RPMI8226 (cell line): ENCODE measurements at regions not wholly inside any gene's neighbourhood (a gene's known extent, or its start where the extent isn't known, plus 50 kb on each side); places are given as distances from the start of the nearest gene placed in this dataset.
"Not testable (repeated sequence)": the region's sequence is repeated elsewhere in the genome, so short reads cannot be mapped to it uniquely, and the experiment has no call there.

Experiments used
- DNase-seq: peaks from one replicate; pipeline ENCODE4 v3.0.0-alpha.2; 2015

DNA sequence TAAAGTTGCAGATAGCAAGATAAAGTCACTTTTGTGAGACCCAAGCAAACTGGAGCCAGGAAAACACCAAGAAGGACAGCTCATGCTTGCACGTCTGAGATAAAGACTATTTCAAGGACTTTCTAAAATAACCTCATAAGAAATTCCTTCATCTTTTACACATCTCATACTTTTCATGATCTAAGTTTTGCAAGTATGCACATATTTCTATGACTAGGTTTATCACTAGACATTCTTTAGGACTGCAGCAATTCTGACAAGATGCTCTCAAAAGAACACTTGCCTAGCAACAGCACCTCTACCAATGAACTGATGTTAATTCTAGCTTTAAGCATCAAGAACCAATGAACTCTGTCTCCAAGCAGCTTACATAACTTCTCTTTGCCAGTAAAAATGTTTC lies 457.6 kb downstream of the SEMA3D start:
- no peak for DNase-seq

DNA sequence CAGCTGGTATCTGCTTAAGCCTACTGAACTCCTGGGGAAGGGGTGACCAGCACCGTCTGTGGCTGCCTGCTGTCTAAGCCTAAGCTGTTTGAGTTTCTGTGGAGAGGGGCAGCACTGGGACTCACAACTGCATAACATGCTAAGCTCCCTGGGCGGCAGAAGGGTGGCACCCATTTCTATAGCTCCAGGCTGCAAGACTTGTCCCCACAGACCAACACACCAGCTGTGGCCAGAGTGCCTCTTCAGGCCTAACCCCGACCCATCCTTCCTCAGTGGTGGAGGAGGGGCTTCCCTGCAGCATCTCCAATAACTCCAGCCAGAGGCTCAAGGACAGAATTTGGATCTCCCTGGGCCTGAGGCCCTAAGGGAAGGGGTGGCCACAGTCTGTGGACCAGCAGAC lies 464.1 kb downstream of the SEMA3D start:
- DNase-seq = no peak

DNA sequence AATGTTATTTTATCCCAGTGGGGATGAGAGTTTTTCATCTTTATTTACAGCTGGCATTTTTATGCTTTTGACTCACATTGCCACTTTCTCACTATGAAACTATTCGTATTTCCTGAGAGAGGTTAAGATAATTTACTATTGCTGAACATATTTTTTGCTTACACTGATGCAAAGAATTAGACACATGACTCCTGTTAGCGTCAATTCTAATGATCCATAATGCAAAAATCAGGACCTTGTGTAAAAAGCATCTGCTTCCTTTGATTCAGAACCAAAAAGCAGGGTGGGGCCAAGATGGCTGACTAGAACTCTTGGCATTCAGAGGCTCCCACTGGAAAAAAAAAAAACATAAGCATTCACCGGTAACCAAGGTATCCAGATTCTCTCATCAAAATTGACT lies 464.8 kb downstream of the SEMA3D start:
- no peak for DNase-seq

DNA sequence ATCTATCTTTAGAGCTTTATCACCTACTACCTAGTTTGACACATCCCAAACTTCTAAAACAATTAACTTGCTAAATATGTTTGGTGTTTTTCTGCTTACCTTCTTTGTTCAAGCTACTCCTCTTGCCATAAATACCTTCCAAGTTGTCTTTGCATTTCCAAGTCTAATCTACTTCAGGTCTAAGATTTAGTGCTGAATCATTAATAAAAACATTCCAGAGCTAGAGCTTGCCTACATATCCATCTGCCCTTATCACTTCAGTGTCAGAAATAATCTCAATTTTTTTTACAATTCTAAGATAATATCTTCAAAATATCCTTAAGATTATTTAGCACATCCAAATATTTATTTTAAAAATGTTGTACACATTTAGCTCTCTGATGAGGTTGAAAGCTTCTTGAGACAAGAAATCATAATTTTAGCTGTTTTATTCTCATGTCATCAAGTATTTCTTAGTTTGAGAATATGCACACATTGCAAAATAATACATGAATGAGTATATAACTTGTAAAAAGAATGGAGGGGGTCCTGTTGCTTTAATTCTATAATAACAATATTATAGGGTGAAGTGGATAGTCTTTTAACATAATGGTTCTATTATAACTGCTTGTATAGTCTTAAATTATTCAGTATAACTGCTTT lies 466.3 kb downstream of the SEMA3D start:
- DNase-seq = no peak

DNA sequence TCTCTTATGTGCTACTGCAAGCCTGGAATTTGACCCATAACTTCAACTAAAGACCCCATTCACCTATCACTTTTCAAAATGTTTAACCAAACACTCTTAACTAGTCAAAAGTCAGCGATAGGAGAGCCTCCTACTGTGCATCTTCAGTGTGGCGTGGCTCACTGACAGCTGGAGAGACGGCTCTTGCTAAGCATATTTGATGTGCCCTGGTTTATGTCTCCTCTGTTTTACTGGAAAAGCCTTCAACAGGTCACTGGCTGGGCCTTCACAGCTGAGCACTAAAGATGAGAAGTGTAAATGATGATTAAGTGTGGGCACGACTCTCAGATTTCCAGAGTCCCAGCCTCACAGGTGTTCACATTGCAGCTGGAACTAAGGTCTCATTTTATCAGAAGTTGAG lies 472.1 kb downstream of the SEMA3D start:
- no peak for DNase-seq

- no peak for DNase-seq
Observed at GRCh38 chr7:84712374-84713121, 474.3 kb downstream of the SEMA3D start.

DNA sequence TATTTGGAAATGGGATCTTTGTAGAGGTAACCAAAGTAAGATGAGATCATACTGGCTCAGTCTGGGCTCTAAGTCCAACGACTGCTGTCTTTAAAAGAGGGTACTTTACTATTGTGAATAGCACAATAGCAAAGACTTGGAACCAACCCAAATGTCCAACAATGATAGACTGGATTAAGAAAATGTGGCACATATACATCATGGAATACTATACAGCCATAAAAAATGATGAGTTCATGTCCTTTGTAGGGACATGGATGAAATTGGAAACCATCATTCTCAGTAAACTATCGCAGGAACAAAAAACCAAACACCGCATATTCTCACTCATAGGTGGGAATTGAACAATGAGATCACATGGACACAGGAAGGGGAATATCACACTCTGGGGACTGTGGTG lies 476.3 kb downstream of the SEMA3D start:
- not testable (repeated sequence) for DNase-seq

DNA sequence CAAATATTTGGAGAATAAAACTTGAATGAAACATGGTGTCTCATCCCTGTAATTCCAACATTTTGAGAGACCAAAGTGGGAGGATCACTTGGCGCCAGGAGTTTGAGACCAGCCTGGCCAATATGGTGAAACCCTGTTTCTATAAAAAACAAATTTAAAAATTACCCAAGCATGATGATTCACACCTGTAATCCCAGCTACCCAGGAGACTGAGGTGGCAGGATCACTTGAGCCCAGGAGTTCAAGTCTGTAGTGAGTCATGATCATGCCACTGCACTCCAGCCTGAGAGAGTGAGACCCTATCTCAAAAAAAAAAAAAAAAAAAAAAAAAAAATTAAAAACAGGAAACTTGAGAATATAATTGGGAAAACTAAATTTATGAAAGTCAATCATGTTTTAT lies 481.1 kb downstream of the SEMA3D start:
- no peak for DNase-seq

DNA sequence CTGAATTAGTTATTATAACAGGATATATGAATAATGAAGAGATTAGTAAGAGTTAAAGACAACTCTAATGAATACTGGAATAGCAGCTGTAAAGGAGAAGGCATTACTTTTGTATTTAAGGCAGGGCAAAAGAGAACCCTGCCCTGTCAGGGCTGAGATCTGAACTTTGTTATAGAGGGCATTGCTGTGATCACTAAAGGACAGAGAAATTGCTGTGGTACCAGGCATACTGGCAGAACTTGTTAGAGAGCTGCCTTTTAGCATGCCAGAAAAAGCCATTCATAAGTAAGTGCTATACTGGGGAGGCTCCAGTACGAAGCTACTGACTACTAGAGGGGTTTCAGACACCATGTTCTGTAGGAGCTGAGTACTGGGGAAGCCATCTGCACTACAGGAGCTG lies 481.8 kb downstream of the SEMA3D start:
- DNase-seq = no peak

DNA sequence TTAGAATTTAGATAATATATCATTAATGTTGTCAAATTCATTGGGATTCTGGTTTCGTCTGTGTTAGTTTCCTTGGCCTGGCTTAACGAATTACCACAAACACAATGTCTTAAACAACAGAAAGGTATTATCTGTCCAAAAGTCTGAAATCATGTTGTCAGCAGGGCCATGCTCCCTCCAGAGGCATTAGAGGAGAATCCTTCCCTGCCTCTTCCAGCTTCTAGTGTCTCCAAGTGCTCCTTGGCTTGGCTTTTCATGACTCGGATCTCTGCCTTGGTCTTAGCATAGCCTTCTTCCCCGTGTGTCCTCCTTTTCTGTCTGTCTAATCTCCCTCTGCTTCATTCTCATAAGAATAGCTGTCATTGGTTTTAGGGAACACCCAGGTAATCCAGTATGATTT lies 482.5 kb downstream of the SEMA3D start:
- DNase-seq = no peak

- DNase-seq = no peak
Observed at GRCh38 chr7:84701524-84702306, 485.1 kb downstream of the SEMA3D start.

GRCh38 chr7:84700563-84701370 lies 486.1 kb downstream of the SEMA3D start:
- DNase-seq = no peak

GRCh38 chr7:84697506-84697905 lies 489.4 kb downstream of the SEMA3D start:
- no peak for DNase-seq

DNA sequence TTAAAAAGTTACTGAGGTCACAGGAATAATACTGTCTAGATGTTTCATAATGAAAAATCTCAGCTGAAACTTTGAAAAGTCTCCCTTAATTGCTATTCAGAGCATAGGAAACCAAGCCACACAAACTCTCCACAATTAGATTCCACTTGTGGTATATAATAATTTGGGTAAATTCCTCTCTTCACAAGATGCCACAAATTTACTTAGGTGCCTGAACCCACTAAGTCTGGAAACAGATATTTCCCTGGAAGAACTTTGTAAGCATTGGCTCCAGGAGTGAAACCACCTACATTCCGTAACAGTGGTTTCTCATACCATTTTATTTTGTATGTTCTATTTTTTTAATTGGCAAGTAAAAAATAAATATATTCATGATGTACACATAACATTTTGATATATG lies 493.4 kb downstream of the SEMA3D start:
- no peak for DNase-seq

- DNase-seq = no peak
Observed at GRCh38 chr7:84688671-84689070, 494.1 kb upstream of the SEMA3A start.

GRCh38 chr7:84686373-84686772 lies 491.8 kb upstream of the SEMA3A start:
- no peak for DNase-seq

DNA sequence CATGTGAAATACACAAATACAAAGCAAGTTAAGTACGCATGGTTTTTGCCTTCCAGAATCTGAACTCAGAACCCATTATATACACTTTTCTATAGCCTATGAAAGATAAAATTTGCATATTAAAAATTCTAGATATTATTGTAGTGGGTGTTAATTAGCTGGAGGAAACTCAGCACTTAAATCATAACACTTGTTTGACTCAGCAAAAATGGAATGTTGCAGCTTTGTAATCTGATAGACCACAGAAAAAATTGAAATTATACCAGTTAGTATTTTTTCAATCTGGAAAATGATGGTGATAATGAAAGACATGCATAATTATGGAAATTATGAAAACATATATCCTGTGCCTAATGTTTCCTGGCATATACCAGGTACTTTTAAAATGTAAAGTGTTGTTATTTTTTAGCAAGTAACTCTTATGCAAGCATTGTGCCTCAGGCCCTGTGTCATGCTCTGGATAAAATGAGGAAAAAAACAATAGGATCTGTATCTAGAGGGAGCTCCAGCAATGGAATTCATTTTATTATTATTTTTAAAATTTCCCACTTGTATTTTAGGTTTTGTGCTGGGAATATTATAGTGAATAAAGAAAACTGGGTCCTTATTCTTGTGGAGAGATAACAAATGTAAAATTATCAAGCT lies 490.4 kb upstream of the SEMA3A start:
- DNase-seq = no peak

- no peak for DNase-seq
Observed at GRCh38 chr7:84682543-84682942, 488.0 kb upstream of the SEMA3A start.

- DNase-seq = no peak
Observed at GRCh38 chr7:84678841-84679240, 484.3 kb upstream of the SEMA3A start.

DNA sequence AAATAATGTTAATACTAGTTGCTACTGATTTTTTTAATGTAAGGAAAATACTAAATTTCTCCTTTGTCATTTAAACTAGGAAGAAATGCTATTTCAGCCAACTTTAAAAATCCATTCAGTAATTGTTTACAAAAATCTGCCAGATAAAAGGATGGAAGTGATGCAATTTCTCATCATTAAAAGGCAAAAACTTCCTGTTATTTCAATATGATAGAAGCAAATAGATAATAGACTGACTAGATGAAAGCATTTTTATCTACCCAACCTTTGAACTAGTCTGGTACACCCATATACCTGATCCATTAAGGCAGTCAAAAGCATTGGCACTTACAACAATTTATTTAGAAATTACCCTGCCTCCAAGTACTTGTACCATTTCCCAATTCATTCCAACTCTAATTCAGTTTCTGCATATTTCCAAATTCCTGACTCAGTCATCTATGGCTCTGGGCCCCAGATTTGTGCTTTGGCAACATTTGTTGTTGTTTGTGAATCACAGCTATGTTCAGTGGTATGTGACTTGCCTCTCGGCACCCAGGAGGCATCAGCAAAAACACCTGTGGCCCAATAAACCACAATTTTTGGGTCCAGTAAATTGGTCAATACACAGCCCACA lies 482.6 kb upstream of the SEMA3A start:
- DNase-seq = no peak

DNA sequence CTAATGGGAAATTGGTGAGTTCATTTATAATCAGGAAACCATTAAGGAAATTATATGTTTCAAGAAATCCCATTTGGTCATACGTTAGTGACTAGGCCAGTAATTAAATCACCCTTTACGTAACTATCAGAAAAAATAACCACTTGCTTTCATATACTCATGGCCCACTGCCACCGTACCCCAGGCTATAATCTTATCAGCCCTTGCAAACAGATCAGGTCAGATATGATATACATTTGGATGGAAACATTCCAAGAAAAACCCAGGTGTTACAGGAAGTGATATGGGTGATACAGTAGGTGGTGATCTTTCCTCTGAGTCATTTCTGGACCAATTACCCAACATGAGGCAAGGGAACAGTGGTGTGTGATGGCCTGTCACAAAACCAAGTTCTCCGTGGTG lies 481.0 kb upstream of the SEMA3A start:
- no peak for DNase-seq

- DNase-seq = no peak
Observed at GRCh38 chr7:84674236-84674913, 479.8 kb upstream of the SEMA3A start.
